HG03575 (cell line): ENCODE measurements at regions not wholly inside any gene's neighbourhood (a gene's known extent, or its start where the extent isn't known, plus 50 kb on each side); places are given as distances from the start of the nearest gene placed in this dataset.

Experiments used
- ATAC-seq: cut with Tn5 transposase; IDR thresholded peaks from one replicate; pipeline ENCODE4 v1.9.1; 2021; ENCODE audit not compliant: unreplicated experiment, insufficient number of reproducible peaks, low FRiP score; ENCODE audit errors: extremely low read depth

- no peak for ATAC-seq
Measured at GRCh38 chr11:116180806-116181600, 591.8 kb downstream of the BUD13 start.

DNA sequence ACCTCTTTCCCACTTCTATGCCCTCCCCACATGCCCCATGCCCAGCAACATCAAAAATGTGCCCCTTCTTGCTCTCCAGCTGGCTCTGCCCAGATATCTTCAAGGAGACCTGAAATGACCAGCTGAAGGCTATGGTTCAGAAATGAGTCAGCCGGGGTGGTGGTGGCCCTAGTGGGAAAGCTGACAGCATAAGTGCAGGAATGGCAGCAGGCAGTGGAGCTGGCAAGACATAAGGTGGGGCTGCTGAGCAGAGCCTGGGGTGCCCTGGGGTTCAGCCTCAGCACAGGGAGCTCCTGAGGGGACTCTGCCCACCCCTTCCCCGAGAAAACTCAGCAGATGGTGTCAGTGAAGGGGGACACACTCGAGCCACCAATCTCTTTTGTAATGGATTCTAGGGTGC lies 593.4 kb downstream of the BUD13 start:
- no peak for ATAC-seq

DNA sequence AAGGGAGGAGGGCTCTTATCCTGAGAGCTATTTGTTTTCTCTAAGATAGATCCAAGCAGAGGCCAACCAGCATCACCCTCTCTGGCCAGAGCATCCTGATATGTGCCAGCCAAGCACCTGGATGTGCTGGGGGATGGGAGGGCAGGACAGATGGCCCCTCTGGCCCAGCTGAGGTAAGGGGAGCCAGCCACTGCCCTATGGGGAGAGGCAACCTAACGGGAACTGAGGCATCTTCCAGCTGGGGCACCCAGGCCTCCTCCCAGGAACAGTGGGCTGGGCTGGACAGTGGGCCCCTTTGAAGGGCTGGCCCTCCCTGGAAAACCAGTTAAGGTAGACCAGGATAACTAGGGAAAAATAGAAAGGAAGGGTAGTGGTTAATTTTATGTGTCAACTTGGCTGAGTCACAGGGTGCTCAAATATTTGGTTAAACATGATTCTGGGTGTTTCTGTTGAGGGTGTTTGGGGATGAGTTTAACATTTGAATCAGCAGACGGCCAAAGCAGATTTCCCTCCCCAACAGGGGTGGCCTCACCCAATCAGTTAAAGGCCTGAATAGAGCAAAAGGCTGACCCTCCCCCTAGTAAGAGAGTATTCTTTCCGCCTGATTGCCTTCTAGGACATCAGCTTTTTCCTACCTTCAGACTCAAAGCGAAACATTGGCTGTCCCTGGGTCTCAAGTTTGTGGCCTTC lies 595.1 kb downstream of the BUD13 start:
- no peak for ATAC-seq

DNA sequence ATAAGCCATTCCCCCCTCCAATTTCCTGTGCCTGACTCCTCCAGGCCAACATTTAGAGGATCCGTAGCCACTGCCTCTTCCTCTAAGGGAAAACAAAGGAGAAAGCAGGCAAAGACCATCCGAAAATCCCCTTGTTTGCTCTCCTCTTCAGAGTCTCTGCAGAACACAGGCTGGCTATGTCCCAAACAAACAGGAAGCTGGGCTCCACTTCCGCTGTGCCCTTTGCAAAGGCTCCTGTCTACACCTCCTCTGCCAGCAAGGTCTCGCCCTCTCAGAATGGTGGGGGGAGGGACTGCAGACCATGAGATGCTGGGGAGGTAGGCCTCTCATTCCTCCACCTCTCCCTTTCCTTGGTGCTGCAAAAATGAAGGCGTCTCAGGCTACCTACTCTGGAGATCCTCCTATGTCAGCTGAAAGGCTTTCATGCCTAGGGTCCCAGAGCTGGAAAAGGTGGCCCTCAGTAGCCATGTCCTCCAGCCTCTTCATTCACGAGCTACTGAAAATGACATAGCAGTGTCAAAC lies 596.2 kb downstream of the BUD13 start:
- no peak for ATAC-seq

GRCh38 chr11:116175707-116176106 lies 597.1 kb downstream of the BUD13 start:
- ATAC-seq: no peak

- no peak for ATAC-seq
Measured at GRCh38 chr11:116173941-116174911, 598.6 kb downstream of the BUD13 start.

GRCh38 chr11:116173506-116173905 lies 599.3 kb downstream of the BUD13 start:
- no peak for ATAC-seq

DNA sequence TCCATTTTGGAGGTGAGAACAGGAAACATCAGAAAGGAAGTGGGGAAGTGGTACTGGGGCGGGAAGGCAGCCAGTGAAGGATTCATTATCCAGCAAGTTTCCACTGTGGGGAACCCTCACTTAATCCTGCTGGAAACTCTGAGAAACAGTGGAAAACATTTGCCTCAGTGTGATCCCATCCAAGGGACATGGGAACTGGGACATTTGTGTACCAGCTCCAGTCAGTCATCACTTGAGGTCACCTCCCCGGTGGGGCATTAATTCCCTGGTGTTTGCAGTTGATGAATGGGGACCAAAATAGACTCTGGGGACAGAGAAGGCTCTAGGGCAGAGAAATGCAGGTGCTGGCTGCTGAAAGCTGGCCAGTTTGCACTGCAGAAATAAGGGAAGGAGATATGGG lies 599.9 kb downstream of the BUD13 start:
- no peak for ATAC-seq

- ATAC-seq: no peak
Measured at GRCh38 chr11:116172156-116172555, 600.6 kb downstream of the BUD13 start.

DNA sequence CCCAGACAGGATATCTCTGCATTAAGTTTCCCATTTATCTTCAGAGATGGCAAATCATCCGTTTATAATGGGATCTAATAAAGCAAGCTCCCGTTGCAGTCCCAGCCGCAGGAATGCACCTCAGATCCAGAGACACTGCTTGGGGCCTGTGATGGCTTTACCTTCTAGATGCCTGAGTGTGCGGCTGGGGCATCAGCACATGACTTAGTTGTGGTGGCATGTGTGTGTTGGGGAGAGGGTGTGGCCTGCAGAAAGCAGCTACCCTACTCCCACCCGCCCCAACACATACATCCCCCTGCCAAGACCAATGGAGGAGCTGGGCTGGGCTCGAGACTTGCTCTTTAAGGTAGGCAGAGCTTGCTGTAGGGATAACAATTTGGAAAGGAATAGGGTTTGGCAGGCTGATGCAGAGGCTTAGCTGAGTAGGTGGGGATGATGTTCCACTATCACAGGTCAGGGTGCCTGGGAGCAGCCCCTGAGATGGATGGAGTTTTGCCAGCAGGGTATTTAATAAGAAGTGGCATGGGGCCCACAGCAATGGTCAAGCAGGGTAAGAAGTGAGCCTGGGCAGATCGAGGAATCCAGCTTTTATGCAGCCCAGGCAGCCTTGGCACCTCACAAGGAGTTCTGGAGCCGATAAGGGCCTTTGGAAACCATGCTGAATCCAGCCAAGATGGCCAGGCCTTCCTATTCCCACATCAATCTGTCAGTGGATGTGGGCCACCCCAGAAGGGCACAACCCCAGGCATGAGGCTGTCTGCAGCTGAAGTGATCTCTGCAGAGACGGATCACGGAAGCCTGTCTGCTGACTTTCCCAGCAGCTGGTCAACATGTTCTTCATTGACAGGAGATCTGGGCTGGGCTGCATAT lies 601.3 kb downstream of the BUD13 start:
- no peak for ATAC-seq

DNA sequence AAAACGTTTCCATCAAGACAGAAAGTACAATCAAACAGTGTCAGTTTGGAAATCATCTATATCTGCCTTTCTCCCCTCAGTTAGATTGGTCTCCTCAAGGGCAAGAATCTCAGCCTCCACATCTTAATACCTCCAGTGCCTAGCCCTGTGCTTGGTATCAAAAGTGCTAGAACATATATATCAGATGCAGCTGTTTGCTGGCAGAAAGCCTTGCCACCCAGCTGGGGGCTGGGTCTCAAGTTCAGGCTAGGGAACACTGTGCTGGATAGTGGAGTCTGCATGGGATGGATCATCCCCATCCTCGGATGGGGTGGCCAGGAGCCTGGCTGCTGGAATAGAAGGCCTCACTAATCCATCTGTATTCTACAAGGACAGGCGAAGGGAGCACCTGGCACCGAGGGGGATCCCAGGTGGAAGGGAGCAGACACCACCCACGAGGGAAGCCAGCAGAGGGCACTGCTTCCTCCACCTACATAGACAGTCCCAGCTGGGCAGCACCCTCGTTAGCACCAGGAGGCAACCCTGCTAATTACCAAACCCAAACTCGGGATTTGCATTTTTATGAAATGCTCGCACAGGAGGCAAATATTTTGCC lies 602.2 kb downstream of the BUD13 start:
- ATAC-seq: no peak

GRCh38 chr11:116169776-116170175 lies 603.0 kb downstream of the BUD13 start:
- no peak for ATAC-seq

GRCh38 chr11:116168459-116168787 lies 604.4 kb downstream of the BUD13 start:
- no peak for ATAC-seq

GRCh38 chr11:116167706-116168458 lies 604.9 kb downstream of the BUD13 start:
- no peak for ATAC-seq

DNA sequence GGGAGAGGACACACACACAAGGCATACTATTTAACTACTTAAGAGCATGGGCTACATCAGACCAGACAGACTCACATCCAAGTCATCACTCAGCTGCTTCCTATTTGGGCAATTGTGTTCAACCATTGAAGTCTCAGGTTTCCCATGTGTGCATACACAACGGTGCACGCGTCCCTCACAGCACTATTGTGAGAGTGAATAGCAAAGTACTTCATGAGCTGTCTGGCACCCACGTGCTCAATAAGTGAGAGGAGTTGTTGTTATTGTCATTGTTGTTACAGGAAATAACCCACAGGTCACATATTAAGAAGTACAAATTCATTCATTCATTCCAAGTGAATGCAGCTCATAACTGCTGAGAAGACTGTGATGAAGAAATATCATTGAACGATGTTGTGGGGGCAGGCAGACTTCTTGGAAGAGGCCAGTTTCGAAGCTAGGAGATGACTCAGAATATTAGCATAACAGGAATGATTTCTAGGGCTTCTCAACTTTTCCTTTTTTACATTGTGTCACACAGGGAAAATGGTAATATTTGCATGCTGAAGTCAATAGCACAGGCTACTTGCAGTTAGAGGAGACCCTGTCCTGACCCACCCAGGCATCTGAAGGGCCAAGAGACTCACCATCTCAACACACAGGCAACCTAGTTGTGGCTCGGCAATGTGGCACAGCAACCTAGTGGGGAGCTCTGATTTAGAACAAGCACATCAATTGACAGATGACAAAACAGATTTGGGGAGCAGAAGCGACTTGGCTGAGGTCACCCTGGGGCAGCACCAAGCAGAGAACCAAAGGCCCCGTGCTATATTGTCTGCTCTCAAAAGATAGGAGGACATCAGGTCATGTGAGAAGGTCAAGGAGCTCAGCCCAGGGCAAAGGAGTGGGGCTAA lies 606.0 kb downstream of the BUD13 start:
- no peak for ATAC-seq

DNA sequence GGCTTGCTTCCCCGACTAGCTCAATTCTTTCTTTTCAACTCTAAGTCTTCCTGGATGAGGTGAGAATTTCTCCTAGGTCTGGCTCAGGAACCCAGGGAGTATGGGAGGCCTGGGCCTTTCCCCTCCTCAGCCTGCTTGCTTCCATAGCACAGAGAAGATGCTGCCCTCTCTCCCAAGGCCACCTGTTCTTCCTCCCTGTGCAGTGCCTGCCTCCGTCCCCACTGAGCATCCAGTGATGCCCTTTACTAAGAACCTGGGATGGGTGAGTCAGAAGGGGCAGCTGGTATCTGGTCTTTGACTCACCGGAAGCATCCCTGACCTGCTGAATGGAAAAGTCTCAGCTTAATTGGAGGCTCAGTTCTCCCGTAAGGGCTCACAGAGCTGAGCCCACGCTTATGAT lies 607.9 kb downstream of the BUD13 start:
- ATAC-seq: no peak

DNA sequence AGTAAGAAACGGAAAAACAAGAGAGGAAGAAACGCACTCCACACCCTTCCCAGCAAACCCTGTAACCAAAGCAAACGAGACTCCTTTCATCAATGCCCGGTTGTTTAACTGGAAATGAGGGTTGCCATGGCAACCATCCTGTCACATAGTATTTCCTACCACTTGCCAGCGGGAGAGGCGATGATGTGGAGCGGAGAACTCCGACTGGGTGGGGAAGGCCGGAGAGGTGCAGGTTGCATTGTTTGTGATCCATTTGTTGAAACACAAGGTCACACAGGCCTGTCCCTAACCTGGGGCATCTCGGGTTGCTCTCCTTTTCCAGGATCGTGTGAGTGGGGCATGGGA lies 609.9 kb downstream of the BUD13 start:
- ATAC-seq: no peak
